ENCODE measurements at regions not wholly inside any gene's neighbourhood (a gene's known extent, or its start where the extent isn't known, plus 50 kb on each side); places are given as distances from the start of the nearest gene placed in this dataset.

DNA sequence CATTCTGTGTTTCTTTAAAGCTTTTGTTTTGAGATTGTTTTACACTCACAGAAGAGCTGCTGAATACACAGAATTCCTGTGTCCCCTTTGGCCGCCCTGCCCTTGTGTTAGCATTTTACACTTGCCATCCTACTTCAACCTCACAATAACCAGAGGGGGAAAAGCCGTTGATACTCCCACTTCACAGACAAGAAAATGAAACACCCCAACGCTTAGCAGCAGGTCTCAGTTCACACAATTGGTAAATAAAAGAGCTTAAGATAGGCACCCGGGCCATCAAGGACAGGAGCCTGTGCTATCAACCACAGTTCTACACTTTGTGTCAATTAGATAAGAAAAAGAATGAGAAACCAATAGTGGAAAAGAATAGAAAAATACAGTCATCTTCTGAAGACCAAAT is 178.0 kb downstream of the SYK start:
- TF ChIP-seq, protein P1, sequence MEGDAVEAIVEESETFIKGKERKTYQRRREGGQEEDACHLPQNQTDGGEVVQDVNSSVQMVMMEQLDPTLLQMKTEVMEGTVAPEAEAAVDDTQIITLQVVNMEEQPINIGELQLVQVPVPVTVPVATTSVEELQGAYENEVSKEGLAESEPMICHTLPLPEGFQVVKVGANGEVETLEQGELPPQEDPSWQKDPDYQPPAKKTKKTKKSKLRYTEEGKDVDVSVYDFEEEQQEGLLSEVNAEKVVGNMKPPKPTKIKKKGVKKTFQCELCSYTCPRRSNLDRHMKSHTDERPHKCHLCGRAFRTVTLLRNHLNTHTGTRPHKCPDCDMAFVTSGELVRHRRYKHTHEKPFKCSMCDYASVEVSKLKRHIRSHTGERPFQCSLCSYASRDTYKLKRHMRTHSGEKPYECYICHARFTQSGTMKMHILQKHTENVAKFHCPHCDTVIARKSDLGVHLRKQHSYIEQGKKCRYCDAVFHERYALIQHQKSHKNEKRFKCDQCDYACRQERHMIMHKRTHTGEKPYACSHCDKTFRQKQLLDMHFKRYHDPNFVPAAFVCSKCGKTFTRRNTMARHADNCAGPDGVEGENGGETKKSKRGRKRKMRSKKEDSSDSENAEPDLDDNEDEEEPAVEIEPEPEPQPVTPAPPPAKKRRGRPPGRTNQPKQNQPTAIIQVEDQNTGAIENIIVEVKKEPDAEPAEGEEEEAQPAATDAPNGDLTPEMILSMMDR (IDR thresholded peaks at IDR 0.05) = no peak
- no peak for TF ChIP-seq POLR2A (IDR thresholded peaks at IDR 0.05)

Data from breast epithelium (tissue), 3 donors.